Thyroid gland (tissue), 4 donors: ENCODE measurements at regions not wholly inside any gene's neighbourhood (a gene's known extent, or its start where the extent isn't known, plus 50 kb on each side); places are given as distances from the start of the nearest gene placed in this dataset.

Source experiments
- CTCF ChIP-seq, 6 experiments: fragments of 200-600 bp in 3 of 6; fragments of 450-650 bp in 3 of 6; sonication (generic) in 3 of 6; IDR thresholded peaks; one replicate each; pipeline ENCODE4 v1.5.1; 2016 to 2019; ENCODE audit warnings: antibody characterized with exemption in 6 of 6, mild to moderate bottlenecking in 2 of 6, inconsistent platforms in 1 of 6, moderate library complexity in 1 of 6
- POLR2A ChIP-seq, 2 donors: fragments of 450-650 bp; IDR thresholded peaks; one replicate each; pipeline ENCODE4 v1.6.1; 2017; ENCODE audit warnings: antibody characterized with exemption in 2 of 2, mild to moderate bottlenecking in 2 of 2, moderate library complexity in 1 of 2

GRCh38 chr17:77436481-77436880 lies 295.7 kb downstream of the SEC14L1 start:
- no peak for TF ChIP-seq CTCF (IDR thresholded peaks at IDR 0.05)
- no peak for TF ChIP-seq POLR2A (IDR thresholded peaks at IDR 0.05)
